ENCODE measurements at regions not wholly inside any gene's neighbourhood (a gene's known extent, or its start where the extent isn't known, plus 50 kb on each side); places are given as distances from the start of the nearest gene placed in this dataset.
A peak's percentile ranks its signal among the peaks of the same experiment; 100 is the strongest.

- Histone ChIP-seq H3K4me3 (ENCODE audit: low read depth, low read length) (no peak overlapping the region), H3K36me3 (ENCODE audit: control insufficient read depth, insufficient read depth, low read length) (no peaks in the 10 kb centered on the region), H3K4me1 (ENCODE audit: control insufficient read depth, insufficient read depth, low read length) (peaks cover 19% of the 10 kb centered on the region), H3K9ac (ENCODE audit: low read length) (no peak overlapping the region), H3K27me3 (ENCODE audit: control insufficient read depth, insufficient read depth, low read length) (no peaks in the 10 kb centered on the region), H3K27ac (ENCODE audit: low read depth, low read length) (no peak overlapping the region), H3K9me3 (ENCODE audit: control insufficient read depth, insufficient read depth, low read depth, low read length) (no peaks in the 10 kb centered on the region)
Observed at GRCh38 chr3:102682741-102683140, 247.9 kb downstream of the ZPLD1 start.

- H3K36me3 ChIP-seq (ENCODE audit: control insufficient read depth, insufficient read depth, low read length) = no peaks in the 10 kb centered on the region
Observed at GRCh38 chr3:102686792-102687191, 252.0 kb downstream of the ZPLD1 start.

GRCh38 chr3:102687851-102688555 lies 253.2 kb downstream of the ZPLD1 start:
- Histone ChIP-seq H3K27ac (ENCODE audit: low read depth, low read length) (peak overlapping the region; percentile 62), H3K9me3 (ENCODE audit: control insufficient read depth, insufficient read depth, low read depth, low read length) (peaks cover 4% of the 10 kb centered on the region; the same call in 1 of the 2 replicates), H3K4me1 (ENCODE audit: control insufficient read depth, insufficient read depth, low read length) (peaks cover 26% of the 10 kb centered on the region), H3K27me3 (ENCODE audit: control insufficient read depth, insufficient read depth, low read length) (no peaks in the 10 kb centered on the region), H3K4me3 (ENCODE audit: low read depth, low read length) (peak overlapping the region; percentile 22; the same call in 1 of the 2 replicates), H3K36me3 (ENCODE audit: control insufficient read depth, insufficient read depth, low read length) (no peaks in the 10 kb centered on the region), H3K9ac (ENCODE audit: low read length) (no peak overlapping the region)

More at GRCh38 chr3:102686792-102687191, 252.0 kb downstream of the ZPLD1 start:
- no peak overlapping the region for H3K27ac ChIP-seq (ENCODE audit: low read depth, low read length)
- no peaks in the 10 kb centered on the region for H3K9me3 ChIP-seq (ENCODE audit: control insufficient read depth, insufficient read depth, low read depth, low read length)
- H3K9ac ChIP-seq (ENCODE audit: low read length) = no peak overlapping the region
- no peak overlapping the region for H3K4me3 ChIP-seq (ENCODE audit: low read depth, low read length)
- peaks cover 26% of the 10 kb centered on the region for H3K4me1 ChIP-seq (ENCODE audit: control insufficient read depth, insufficient read depth, low read length)
- no peaks in the 10 kb centered on the region for H3K27me3 ChIP-seq (ENCODE audit: control insufficient read depth, insufficient read depth, low read length)

- Histone ChIP-seq H3K36me3 (ENCODE audit: control insufficient read depth, insufficient read depth, low read length) (no peaks in the 10 kb centered on the region), H3K9ac (ENCODE audit: low read length) (no peak overlapping the region), H3K27ac (ENCODE audit: low read depth, low read length) (peak overlapping the region; percentile 62; the same call in 1 of the 2 replicates), H3K4me1 (ENCODE audit: control insufficient read depth, insufficient read depth, low read length) (peaks cover 26% of the 10 kb centered on the region), H3K27me3 (ENCODE audit: control insufficient read depth, insufficient read depth, low read length) (no peaks in the 10 kb centered on the region), H3K4me3 (ENCODE audit: low read depth, low read length) (no peak overlapping the region), H3K9me3 (ENCODE audit: control insufficient read depth, insufficient read depth, low read depth, low read length) (peaks cover 4% of the 10 kb centered on the region; the same call in 1 of the 2 replicates)
Observed at GRCh38 chr3:102688556-102688930, 253.7 kb downstream of the ZPLD1 start.

- Histone ChIP-seq H3K4me3 (ENCODE audit: low read depth, low read length) (no peak overlapping the region), H3K27me3 (ENCODE audit: control insufficient read depth, insufficient read depth, low read length) (no peaks in the 10 kb centered on the region), H3K9ac (ENCODE audit: low read length) (no peak overlapping the region), H3K4me1 (ENCODE audit: control insufficient read depth, insufficient read depth, low read length) (peaks cover 23% of the 10 kb centered on the region), H3K9me3 (ENCODE audit: control insufficient read depth, insufficient read depth, low read depth, low read length) (peaks cover 8% of the 10 kb centered on the region), H3K36me3 (ENCODE audit: control insufficient read depth, insufficient read depth, low read length) (no peaks in the 10 kb centered on the region), H3K27ac (ENCODE audit: low read depth, low read length) (no peak overlapping the region)
Observed at GRCh38 chr3:102691507-102691906, 256.7 kb downstream of the ZPLD1 start.

GRCh38 chr3:102699104-102699818 lies 264.4 kb downstream of the ZPLD1 start:
- Histone ChIP-seq H3K36me3 (ENCODE audit: control insufficient read depth, insufficient read depth, low read length) (no peaks in the 10 kb centered on the region), H3K27ac (ENCODE audit: low read depth, low read length) (no peak overlapping the region), H3K27me3 (ENCODE audit: control insufficient read depth, insufficient read depth, low read length) (no peaks in the 10 kb centered on the region), H3K9ac (ENCODE audit: low read length) (no peak overlapping the region), H3K4me3 (ENCODE audit: low read depth, low read length) (no peak overlapping the region), H3K9me3 (ENCODE audit: control insufficient read depth, insufficient read depth, low read depth, low read length) (peaks cover 7% of the 10 kb centered on the region), H3K4me1 (ENCODE audit: control insufficient read depth, insufficient read depth, low read length) (no peaks in the 10 kb centered on the region)

- Histone ChIP-seq H3K4me3 (ENCODE audit: low read depth, low read length) (no peak overlapping the region), H3K36me3 (ENCODE audit: control insufficient read depth, insufficient read depth, low read length) (no peaks in the 10 kb centered on the region), H3K27ac (ENCODE audit: low read depth, low read length) (no peak overlapping the region), H3K27me3 (ENCODE audit: control insufficient read depth, insufficient read depth, low read length) (no peaks in the 10 kb centered on the region), H3K4me1 (ENCODE audit: control insufficient read depth, insufficient read depth, low read length) (no peaks in the 10 kb centered on the region), H3K9me3 (ENCODE audit: control insufficient read depth, insufficient read depth, low read depth, low read length) (peaks cover 6% of the 10 kb centered on the region; the same call in 1 of the 2 replicates), H3K9ac (ENCODE audit: low read length) (no peak overlapping the region)
Observed at GRCh38 chr3:102699819-102700140, 265.0 kb downstream of the ZPLD1 start.

- H3K9ac ChIP-seq (ENCODE audit: low read length) = no peak overlapping the region
Observed at GRCh38 chr3:102712896-102713295, 278.1 kb downstream of the ZPLD1 start.

GRCh38 chr3:102714567-102714966 lies 279.8 kb downstream of the ZPLD1 start:
- Histone ChIP-seq H3K4me3 (ENCODE audit: low read depth, low read length) (no peak overlapping the region), H3K4me1 (ENCODE audit: control insufficient read depth, insufficient read depth, low read length) (no peaks in the 10 kb centered on the region), H3K27ac (ENCODE audit: low read depth, low read length) (no peak overlapping the region), H3K36me3 (ENCODE audit: control insufficient read depth, insufficient read depth, low read length) (no peaks in the 10 kb centered on the region), H3K27me3 (ENCODE audit: control insufficient read depth, insufficient read depth, low read length) (no peaks in the 10 kb centered on the region), H3K9me3 (ENCODE audit: control insufficient read depth, insufficient read depth, low read depth, low read length) (no peaks in the 10 kb centered on the region), H3K9ac (ENCODE audit: low read length) (no peak overlapping the region)

More at GRCh38 chr3:102712896-102713295, 278.1 kb downstream of the ZPLD1 start:
- Histone ChIP-seq H3K4me3 (ENCODE audit: low read depth, low read length) (no peak overlapping the region), H3K36me3 (ENCODE audit: control insufficient read depth, insufficient read depth, low read length) (no peaks in the 10 kb centered on the region), H3K4me1 (ENCODE audit: control insufficient read depth, insufficient read depth, low read length) (no peaks in the 10 kb centered on the region), H3K27me3 (ENCODE audit: control insufficient read depth, insufficient read depth, low read length) (no peaks in the 10 kb centered on the region), H3K9me3 (ENCODE audit: control insufficient read depth, insufficient read depth, low read depth, low read length) (no peaks in the 10 kb centered on the region), H3K27ac (ENCODE audit: low read depth, low read length) (no peak overlapping the region)

- Histone ChIP-seq H3K27ac (ENCODE audit: low read depth, low read length) (no peak overlapping the region), H3K9ac (ENCODE audit: low read length) (no peak overlapping the region), H3K27me3 (ENCODE audit: control insufficient read depth, insufficient read depth, low read length) (no peaks in the 10 kb centered on the region), H3K4me1 (ENCODE audit: control insufficient read depth, insufficient read depth, low read length) (no peaks in the 10 kb centered on the region), H3K36me3 (ENCODE audit: control insufficient read depth, insufficient read depth, low read length) (no peaks in the 10 kb centered on the region), H3K9me3 (ENCODE audit: control insufficient read depth, insufficient read depth, low read depth, low read length) (no peaks in the 10 kb centered on the region), H3K4me3 (ENCODE audit: low read depth, low read length) (no peak overlapping the region)
Observed at GRCh38 chr3:102715030-102715697, 280.3 kb downstream of the ZPLD1 start.

- Histone ChIP-seq H3K27ac (ENCODE audit: low read depth, low read length) (no peak overlapping the region), H3K4me3 (ENCODE audit: low read depth, low read length) (no peak overlapping the region), H3K27me3 (ENCODE audit: control insufficient read depth, insufficient read depth, low read length) (no peaks in the 10 kb centered on the region), H3K9me3 (ENCODE audit: control insufficient read depth, insufficient read depth, low read depth, low read length) (no peaks in the 10 kb centered on the region), H3K9ac (ENCODE audit: low read length) (no peak overlapping the region), H3K4me1 (ENCODE audit: control insufficient read depth, insufficient read depth, low read length) (no peaks in the 10 kb centered on the region), H3K36me3 (ENCODE audit: control insufficient read depth, insufficient read depth, low read length) (no peaks in the 10 kb centered on the region)
Observed at GRCh38 chr3:102718651-102719050, 283.8 kb downstream of the ZPLD1 start.
